GM18858 (cell line): ENCODE measurements at regions not wholly inside any gene's neighbourhood (a gene's known extent, or its start where the extent isn't known, plus 50 kb on each side); places are given as distances from the start of the nearest gene placed in this dataset.
A peak's percentile ranks its signal among the peaks of the same experiment; 100 is the strongest.
"Not testable (repeated sequence)": the region's sequence is repeated elsewhere in the genome, so short reads cannot be mapped to it uniquely, and the experiment has no call there.

Experiments used
- ATAC-seq: cut with Tn5 transposase; IDR thresholded peaks from one replicate; pipeline ENCODE4 v1.9.1; 2021; ENCODE audit not compliant: unreplicated experiment

DNA sequence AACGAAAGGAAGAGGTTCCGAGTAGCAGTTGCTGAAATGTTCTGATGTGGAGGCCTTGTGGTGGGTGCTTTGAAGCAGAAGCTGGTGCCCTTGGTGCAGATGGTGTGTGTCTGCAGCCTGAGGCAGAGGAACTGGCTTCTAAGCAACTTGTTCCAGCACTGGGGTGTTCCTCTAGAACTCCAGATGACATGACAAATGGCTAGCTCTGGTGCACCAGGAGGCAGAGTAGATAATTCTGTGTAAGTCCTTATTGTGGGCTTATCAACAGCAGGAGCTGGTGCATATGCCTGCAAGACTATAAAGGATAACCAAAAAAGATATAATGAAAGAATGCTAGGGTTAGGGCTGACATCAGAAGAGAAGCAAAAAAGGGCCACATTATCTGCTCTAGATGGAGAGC is 76.5 kb downstream of the ARL5B start:
- ATAC-seq = no peak

DNA sequence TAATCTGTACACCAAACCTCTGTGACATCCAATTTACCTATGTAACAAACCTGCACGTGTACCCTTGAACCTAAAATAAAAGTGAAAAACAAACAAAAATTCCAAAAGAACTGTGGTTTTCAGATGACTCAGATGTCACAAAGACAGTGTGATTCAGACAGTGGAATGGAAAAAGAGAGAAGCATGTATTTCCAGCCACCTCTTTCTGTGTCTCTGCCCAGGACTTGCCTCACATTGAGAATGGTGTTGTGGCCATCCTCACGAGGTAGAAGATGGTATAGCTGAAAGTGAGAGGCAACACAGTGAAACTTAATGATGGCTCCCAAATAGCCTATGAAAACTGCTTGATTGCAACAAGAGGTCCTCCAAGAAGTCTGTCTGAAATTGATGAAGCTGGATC is 78.0 kb downstream of the ARL5B start:
- no peak for ATAC-seq

- no peak for ATAC-seq
These were observed 78.6 kb downstream of the ARL5B start for GRCh38 chr10:18737841-18738240.

DNA sequence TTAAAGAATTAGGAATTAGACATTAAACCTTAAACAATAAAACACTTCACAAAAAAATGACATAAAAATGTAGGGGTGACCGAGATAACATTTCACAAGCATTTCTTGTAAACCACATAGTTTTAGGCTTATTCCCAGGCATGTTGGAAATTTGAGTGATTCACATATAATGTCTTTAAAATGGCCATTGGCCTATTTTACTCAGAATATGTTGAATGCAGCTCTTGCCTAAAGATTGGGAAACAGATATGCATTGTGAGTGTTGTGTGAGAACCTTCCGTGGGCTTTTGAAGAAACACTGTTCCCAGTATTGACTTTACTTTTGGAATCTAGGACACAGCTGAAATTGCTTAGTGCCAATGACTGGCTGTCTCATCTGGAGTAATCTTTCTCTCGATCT is 79.6 kb downstream of the ARL5B start:
- no peak for ATAC-seq

- no peak for ATAC-seq
These were observed 84.7 kb downstream of the ARL5B start for GRCh38 chr10:18743926-18744325.

GRCh38 chr10:18753312-18753895 is 94.2 kb downstream of the ARL5B start:
- no peak for ATAC-seq

GRCh38 chr10:18759575-18759974 is 100.3 kb downstream of the ARL5B start:
- ATAC-seq = peak; percentile 73

DNA sequence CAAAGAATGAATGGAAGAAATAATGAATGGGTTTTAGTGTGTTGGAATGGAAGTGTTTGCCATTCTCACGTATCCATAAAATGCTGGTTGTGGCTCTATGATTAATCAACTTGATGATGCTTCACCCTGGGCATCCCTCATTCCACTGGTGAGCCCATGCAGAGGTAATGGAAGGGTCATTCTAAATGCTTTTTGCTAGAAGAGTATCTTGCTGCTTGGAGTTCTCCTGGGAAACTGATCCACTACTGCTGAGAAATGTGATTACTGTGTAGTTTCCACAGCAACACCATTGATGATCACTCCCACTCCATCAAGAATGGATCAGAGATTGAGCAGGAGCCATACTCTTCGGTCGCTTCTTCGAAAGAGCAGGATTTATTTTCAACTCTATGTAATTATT is 101.6 kb downstream of the ARL5B start:
- ATAC-seq = no peak

GRCh38 chr10:18767981-18768380 is 108.8 kb downstream of the ARL5B start:
- no peak for ATAC-seq

GRCh38 chr10:18773180-18773579 is 113.9 kb downstream of the ARL5B start:
- no peak for ATAC-seq

GRCh38 chr10:18777258-18777657 is 118.0 kb downstream of the ARL5B start:
- ATAC-seq = no peak

GRCh38 chr10:18786478-18786877 is 127.2 kb downstream of the ARL5B start:
- ATAC-seq = no peak

DNA sequence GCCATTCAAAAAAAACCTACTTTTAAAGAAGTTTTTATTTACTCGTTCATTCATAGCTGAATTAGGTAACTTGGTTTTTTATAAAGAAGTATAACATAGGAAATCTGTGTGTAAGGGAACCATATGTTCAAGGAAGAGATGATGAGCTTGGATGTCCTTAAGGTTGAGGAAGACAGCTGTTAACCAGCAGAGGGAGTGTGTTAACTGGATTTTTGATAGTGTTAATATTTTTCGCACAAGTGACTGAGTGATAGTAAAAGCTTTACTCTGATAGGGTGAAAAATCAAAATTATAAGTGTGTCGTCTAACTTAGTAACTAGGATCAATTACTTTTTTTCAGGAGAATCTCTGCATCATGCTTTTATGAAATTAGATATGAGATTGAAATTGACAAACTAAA is 134.7 kb downstream of the ARL5B start:
- ATAC-seq = no peak

DNA sequence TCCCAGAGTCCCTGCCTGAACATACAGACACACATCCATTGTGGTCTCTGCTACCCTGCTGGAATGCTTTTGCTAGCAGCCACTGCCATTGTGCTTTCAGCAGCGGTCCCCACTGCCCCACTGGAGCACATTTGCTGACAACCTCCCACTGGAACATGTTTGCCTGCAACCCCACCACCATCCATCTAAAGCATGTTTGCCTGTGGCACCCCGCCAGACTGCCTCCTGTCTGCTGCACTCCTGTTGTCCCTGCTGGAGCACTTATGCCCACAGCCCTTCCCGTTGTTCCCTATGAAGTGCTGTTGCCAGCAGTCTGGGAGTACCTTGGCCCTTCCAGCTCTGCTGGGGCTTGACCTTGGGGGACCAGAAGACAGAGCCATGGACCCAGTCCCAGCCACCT is 136.3 kb downstream of the ARL5B start:
- no peak for ATAC-seq

DNA sequence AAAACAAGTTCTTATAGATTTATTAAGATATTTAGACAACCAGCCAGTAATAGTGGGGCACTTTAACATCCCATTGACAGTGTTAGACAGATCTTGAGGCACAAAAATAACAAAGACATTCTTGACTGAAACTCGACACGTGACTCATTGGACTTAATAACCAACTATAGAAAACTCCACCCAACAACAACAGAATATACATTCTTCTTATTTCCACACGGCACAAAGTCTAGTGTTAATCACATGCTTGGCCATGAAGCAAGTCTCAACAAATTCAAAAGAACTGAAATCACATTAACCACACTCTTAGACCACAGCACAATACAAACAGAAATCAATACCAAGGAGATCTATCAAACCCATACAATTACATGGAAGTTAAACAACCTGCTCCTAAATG is 138.1 kb downstream of the ARL5B start:
- ATAC-seq = no peak

- no peak for ATAC-seq
These were observed 162.9 kb downstream of the ARL5B start for GRCh38 chr10:18822156-18822555.

DNA sequence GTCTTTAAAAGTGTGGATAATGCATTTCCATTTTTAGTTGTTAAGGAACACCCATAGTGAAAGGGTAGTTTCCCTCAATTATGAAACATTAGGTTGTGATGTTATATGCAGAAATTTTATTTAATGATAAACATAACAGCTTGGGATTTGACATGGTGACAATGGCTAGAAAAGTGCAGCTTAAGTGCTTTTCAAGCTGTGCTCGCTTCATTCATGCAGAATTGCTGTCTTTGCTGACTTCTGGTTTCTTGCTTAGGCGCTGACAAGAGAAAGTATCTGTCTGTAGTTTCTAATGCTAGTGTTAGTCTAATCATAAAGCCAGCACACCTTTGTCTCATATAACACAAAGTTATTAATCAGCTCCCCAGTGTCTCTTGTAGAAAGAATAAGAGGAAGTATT is 170.0 kb downstream of the ARL5B start:
- no peak for ATAC-seq

DNA sequence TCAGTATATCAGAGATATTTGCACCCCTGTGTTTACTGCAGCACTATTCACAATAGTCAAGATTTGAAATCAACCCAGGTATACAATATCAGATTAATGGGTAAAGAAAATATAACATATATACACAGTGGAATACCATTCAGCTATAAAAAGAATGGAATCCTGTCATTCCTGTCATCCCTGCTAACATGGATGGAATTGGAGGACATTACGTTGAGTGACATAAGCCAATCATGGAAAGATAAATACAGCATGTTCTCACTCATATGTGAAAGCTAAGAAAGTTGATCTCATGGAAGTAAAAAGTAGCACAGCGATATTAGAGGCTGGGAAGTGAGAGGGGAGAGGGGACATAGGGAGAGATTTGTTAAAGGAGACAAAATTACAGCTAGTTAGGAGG is 171.0 kb downstream of the ARL5B start:
- no peak for ATAC-seq

- ATAC-seq = not testable (repeated sequence)
These were observed 192.0 kb upstream of the MALRD1 start for GRCh38 chr10:18856623-18857022.

- no peak for ATAC-seq
These were observed 188.9 kb upstream of the MALRD1 start for GRCh38 chr10:18859659-18860058.

GRCh38 chr10:18860186-18860585 is 188.4 kb upstream of the MALRD1 start:
- ATAC-seq = no peak

DNA sequence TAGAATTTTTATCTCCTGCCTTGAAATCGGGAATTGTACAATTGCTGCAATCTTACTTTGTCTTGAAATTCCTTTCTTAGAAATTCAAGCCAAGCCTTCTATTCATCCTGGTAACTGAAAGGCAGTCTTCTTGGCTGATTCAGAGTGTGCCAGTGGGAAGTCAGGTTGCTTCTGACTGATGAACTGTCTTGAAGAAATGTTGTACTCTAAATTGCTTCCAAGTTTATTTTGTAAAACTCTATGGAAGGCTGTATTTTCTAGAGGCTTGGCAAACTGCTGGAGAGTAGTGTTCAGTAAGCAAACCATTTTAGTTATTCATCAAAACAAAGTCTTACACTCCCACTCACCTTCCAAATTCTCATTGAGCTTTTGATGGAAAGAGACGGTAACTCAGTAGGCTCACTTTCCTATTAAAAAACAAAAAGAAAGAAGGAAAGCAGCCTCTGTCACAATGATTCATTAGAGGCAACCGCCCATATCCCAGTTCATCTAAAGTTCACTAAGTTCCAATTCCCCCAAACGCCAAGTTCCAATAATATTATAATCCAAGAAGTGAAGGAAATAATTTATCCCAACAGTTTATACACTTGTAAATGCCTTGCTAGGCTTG is 187.9 kb upstream of the MALRD1 start:
- no peak for ATAC-seq

- no peak for ATAC-seq
These were observed 187.2 kb upstream of the MALRD1 start for GRCh38 chr10:18861382-18861781.
